SK-N-SH treated with all-trans-retinoic acid at 6 μM for 48 hours (cell line): ENCODE measurements at regions not wholly inside any gene's neighbourhood (a gene's known extent, or its start where the extent isn't known, plus 50 kb on each side); places are given as distances from the start of the nearest gene placed in this dataset.

Experiments
- ISL1 ChIP-seq: fragments of 250-450 bp; sonication (Bioruptor Pico); IDR thresholded peaks from 2 replicates; pipeline ENCODE4 v2.1.2; 2022; ENCODE audit warnings: mild to moderate bottlenecking, moderate library complexity
- ZFP3 ChIP-seq: fragments of 250-450 bp; sonication (Bioruptor Pico); IDR thresholded peaks from 2 replicates; pipeline ENCODE4 v1.5.0; 2020; ENCODE audit warnings: mild to moderate bottlenecking, moderate library complexity
- ZNF70 ChIP-seq: fragments of 450-650 bp; formaldehyde crosslinking; IDR thresholded peaks from 2 replicates; pipeline ENCODE4 v1.5.0; 2020; ENCODE audit warnings: mild to moderate bottlenecking, moderate library complexity

GRCh38 chr10:83945982-83946718, 193.2 kb upstream of the GHITM start:
- no peak for TF ChIP-seq ZFP3
- TF ChIP-seq ZNF70 (CRISPR knock-in tag): no peak
- no peak for TF ChIP-seq ISL1 (CRISPR knock-in tag)
